ENCODE measurements at regions not wholly inside any gene's neighbourhood (a gene's known extent, or its start where the extent isn't known, plus 50 kb on each side); places are given as distances from the start of the nearest gene placed in this dataset.

DNA sequence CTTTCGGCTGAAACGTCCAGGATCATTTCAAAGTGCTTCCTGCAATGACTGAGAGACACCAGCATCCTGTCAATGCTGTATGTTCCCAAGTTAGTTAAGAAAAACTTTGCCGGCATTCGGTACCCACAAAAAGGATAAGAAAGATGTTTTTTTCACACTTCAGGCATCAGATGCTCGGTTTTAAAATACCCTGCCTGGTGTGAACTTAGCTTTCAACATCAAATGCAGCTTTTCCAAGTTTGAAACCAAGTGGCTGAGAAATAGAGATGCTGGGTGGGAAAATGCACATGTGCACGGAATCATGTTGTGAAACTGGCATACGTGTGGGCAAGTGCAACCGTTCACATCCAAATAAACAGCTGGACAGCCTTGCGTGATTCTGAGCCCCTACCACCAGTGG, 254.9 kb upstream of the IGF1R start:
- TF ChIP-seq, protein P1, sequence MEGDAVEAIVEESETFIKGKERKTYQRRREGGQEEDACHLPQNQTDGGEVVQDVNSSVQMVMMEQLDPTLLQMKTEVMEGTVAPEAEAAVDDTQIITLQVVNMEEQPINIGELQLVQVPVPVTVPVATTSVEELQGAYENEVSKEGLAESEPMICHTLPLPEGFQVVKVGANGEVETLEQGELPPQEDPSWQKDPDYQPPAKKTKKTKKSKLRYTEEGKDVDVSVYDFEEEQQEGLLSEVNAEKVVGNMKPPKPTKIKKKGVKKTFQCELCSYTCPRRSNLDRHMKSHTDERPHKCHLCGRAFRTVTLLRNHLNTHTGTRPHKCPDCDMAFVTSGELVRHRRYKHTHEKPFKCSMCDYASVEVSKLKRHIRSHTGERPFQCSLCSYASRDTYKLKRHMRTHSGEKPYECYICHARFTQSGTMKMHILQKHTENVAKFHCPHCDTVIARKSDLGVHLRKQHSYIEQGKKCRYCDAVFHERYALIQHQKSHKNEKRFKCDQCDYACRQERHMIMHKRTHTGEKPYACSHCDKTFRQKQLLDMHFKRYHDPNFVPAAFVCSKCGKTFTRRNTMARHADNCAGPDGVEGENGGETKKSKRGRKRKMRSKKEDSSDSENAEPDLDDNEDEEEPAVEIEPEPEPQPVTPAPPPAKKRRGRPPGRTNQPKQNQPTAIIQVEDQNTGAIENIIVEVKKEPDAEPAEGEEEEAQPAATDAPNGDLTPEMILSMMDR (conservative IDR thresholded peaks at IDR 0.05), result no peak
- TF ChIP-seq ZFX (IDR thresholded peaks at IDR 0.05), result no peak
